GM12864 (cell line): ENCODE measurements at regions not wholly inside any gene's neighbourhood (a gene's known extent, or its start where the extent isn't known, plus 50 kb on each side); places are given as distances from the start of the nearest gene placed in this dataset.

Experiments
- DNase-seq: peaks from one replicate; pipeline ENCODE4 v3.0.0-alpha.2; 2011; ENCODE audit warnings: low read depth
- H3K4me3 ChIP-seq: 2 replicates; pipeline ENCODE4 v1.5.1; 2011; ENCODE audit warnings: mild to moderate bottlenecking, low read depth, low read length, control low read depth
- TF ChIP-seq, protein P1 (sequence below): IDR thresholded peaks from 2 replicates; pipeline ENCODE4 v1.5.1; 2011; ENCODE audit warnings: low read depth, mild to moderate bottlenecking, moderate library complexity, low read length, control low read depth, inconsistent platforms; ENCODE audit errors: missing control alignments

DNA sequence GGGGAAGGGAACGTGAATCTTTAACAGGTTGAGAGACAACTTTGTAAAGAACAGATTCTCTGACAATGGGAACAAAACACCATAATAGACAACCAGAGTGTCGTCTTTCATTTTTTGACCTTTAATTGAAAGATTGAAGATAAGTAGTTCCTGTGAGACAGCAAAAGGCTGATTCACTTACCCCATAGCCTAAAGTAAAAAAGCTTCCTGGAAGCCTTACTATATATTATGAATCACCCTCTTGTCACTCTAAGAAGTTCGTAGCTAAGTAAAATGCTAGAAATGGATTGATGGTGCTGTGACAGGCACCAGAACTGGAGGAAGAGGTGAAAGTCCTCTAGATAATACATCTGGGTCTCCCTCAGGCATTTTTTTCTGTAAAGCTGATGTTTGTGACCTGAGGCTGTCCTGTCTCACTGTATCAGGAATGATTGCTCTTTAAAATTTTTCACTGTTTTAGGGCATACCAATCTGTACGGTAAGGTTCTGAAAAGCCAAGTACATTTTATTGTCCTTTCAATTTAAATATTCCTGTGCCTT, 824.6 kb upstream of the SEMA6D start:
- no peak for DNase-seq
- TF ChIP-seq, protein P1, sequence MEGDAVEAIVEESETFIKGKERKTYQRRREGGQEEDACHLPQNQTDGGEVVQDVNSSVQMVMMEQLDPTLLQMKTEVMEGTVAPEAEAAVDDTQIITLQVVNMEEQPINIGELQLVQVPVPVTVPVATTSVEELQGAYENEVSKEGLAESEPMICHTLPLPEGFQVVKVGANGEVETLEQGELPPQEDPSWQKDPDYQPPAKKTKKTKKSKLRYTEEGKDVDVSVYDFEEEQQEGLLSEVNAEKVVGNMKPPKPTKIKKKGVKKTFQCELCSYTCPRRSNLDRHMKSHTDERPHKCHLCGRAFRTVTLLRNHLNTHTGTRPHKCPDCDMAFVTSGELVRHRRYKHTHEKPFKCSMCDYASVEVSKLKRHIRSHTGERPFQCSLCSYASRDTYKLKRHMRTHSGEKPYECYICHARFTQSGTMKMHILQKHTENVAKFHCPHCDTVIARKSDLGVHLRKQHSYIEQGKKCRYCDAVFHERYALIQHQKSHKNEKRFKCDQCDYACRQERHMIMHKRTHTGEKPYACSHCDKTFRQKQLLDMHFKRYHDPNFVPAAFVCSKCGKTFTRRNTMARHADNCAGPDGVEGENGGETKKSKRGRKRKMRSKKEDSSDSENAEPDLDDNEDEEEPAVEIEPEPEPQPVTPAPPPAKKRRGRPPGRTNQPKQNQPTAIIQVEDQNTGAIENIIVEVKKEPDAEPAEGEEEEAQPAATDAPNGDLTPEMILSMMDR = no peak

DNA sequence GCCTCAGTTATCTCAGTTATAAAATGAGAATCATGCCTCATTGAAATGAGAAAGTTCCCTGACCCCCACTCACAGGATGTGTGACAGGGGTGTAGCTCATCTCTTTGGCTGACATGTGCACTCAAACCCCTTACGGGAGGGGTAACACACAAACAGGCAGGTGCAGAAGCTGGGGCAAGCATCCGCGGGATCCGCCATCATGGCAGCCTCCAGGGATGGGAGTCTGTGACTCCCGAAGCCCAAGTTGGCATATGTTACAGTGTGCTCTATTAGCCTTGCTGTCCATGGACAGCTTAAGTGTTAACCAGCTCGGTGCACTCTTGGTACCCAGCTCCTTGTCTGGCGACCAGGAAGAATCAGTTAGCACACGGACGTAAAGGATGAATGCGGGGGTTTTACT, 822.7 kb upstream of the SEMA6D start:
- no peak overlapping the region for H3K4me3 ChIP-seq
- DNase-seq = no peak
- TF ChIP-seq, protein P1 = no peak

More for the DNA sequence above, 824.6 kb upstream of the SEMA6D start:
- no peak overlapping the region for H3K4me3 ChIP-seq

DNA sequence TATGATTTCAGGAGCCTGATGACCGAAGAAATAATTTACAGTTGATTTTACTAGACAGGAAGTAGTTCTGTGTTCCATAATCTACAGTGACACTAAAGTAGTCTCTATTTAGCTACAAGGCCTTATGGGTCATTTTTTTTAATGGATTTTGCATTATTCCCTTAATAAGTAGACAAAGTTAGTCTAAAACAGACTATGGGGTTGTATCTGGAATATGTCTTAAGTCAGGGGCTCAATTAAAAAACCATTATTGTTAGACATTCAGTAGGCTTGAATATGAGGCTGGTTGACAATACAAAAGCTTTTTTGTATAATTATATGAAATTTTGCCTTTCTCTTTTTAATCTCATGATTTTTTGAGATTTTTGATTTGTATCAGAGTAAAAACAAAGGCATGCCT, 820.0 kb upstream of the SEMA6D start:
- DNase-seq = no peak
- no peak overlapping the region for H3K4me3 ChIP-seq
- TF ChIP-seq, protein P1 = no peak

DNA sequence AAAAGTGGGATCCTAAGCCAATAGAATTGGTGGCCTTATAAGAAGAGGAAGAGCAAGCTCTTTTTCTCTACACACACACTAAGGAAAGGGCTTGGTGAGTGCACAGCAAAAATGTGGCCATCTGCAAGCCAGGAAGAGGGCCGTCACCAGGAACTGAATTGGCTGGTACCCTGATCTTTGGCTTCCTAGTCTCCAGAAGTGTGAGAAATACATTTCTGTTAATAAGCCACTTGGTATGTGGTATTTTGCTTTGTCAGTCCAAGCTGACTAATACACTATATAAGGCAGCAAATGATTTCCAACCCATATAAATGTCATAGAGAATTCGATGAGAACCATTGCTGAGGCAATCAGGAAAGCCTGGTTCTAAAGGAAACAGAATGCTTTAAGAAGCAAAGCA, 816.3 kb upstream of the SEMA6D start:
- TF ChIP-seq, protein P1 = no peak
- no peak for DNase-seq
- no peak overlapping the region for H3K4me3 ChIP-seq

DNA sequence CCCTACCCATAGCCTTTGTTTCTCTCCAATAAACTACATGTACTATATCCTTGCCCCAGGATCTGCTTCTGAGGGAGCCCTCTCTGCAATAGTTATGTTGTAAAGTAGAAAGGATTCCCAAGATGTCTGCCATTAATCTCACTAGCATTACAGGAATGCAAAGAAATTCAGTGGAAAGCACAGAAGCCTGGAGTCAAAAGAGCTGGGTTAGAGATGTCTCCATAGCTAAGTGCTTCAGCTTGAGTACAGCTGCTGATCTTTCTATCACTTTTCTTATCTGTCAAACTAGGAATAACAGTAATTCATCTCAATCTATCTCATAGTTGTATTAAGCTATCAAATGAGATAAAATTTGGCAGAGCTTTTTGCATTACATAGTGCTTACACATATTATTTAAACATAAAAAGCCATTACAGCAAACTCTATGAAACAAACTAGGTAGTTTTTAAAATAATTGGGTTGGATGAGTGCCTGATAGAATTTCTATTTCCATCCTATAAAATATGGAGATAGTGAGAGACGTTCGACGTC, 799.5 kb upstream of the SEMA6D start:
- TF ChIP-seq, protein P1 = no peak
- no peak for DNase-seq
- no peak overlapping the region for H3K4me3 ChIP-seq

DNA sequence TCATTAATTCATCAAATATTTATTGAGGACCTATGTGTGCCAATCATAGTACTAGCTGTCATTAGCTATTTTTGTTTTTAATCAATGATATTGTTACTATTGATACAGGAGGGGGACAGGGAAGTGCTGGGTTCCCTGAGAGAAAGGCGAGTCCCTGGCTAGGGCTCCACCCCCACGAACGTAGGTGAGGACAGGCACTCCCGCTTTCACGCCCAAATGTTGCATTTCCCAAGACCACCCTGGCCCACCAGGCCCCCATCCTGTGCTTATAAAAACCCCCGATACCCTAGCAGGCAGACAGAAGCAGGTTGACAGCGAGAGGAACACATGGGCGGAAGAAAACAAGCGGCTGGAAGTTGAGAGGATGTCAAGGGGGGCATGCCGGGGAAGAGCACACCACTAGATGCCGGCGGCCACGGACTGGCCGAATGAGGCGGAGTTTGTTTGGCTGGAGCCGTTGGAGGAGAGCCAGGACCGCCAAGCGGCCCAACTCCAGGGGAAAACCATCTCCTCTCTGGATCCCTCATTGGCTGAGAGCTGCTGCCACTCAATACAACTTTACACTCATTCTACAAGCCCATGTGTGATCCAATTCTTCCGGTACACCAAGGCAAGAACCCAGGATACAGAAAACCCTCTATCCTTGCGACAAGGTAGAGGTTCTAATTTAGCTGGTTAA, 798.7 kb upstream of the SEMA6D start:
- TF ChIP-seq, protein P1 = no peak
- DNase-seq = no peak
- H3K4me3 ChIP-seq = no peak overlapping the region

DNA sequence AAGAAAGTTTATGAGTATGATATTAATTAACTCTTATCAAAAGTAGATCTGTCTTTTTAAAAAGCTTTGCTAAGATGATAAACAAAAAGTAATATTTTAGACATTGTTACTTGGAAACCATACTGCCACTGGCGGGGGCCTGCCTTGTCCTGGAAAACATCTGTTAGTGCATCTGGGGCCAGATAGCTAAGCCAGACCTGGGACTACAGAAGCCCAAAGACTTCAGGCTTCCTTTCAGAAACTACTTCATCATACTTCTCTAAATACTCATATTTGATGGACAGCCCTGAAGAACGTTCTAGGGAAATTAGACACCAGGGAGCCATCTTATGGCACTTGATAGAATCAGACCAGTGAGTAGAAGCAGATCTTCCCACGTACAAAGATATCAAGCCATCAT, 795.4 kb upstream of the SEMA6D start:
- no peak for DNase-seq
- TF ChIP-seq, protein P1 = no peak
- H3K4me3 ChIP-seq = no peak overlapping the region
